Astrocyte of the spinal cord (primary cell): ENCODE measurements at regions not wholly inside any gene's neighbourhood (a gene's known extent, or its start where the extent isn't known, plus 50 kb on each side); places are given as distances from the start of the nearest gene placed in this dataset.

ENCODE experiments used
- DNase-seq: peaks from one replicate; pipeline ENCODE4 v3.0.0; 2011; ENCODE audit warnings: low read depth, low spot score
- H3K4me3 ChIP-seq: 2 replicates; pipeline ENCODE4 v1.5.1; 2011; ENCODE audit warnings: low read depth, mild to moderate bottlenecking, low read length, moderate library complexity
- CTCF ChIP-seq: IDR thresholded peaks from 2 replicates; pipeline ENCODE4 v1.5.1; 2012; ENCODE audit warnings: low read depth, mild to moderate bottlenecking, low read length, inconsistent platforms
- in situ Hi-C: cut with HindIII; loops from 2 replicates; pipeline ENCODE4 v1.10.0; 2017; ENCODE audit warnings: low sequenced_read_pairs

DNA sequence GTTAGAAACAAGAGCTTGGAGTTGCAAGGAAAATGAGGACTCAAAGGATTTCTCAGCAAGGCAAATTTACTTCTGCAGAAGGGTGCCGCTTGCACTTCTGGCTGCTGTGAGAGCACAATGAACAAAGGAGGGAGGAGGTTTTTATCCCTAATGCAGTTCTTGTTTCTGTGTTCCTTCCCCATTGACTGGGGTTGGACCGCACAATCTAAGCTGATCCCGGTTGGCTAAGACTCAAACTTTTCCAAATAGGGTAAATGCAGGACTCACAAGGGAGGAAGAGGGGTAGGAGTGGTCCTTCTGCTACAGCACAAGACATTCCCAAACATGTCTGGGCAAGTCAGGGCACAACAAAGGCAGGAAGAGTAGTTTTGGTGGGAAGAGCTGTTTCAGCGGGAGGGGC, 249.6 kb upstream of the MOCS1 start:
- no peak overlapping the region for H3K4me3 ChIP-seq

DNA sequence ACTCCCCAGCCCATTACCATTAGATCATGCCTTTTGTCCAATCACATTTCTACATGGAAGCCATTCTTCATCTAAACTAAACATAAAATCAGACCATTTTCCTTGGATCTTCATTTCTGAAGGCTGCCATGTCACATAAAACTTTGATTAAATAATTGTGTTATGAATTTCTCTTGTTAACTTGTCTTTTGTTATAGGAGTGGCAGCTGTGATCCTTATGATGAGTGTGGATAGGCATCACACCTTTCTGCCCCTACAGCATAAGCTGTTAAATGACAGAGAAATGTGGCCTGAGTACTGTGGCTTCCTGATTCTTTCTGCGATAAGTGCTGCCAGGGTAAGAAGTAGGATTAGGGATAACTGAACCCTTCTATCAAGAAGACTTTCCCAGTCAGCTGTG, 247.1 kb upstream of the MOCS1 start:
- in situ Hi-C loops = no loop called here

More for the DNA sequence above, 249.6 kb upstream of the MOCS1 start:
- in situ Hi-C loops = no loop called here
- no peak for TF ChIP-seq CTCF
- DNase-seq = no peak

GRCh38 chr6:40180271-40180670, 246.0 kb upstream of the MOCS1 start:
- no peak for TF ChIP-seq CTCF
- in situ Hi-C loops = no loop called here
- DNase-seq = no peak

More for the DNA sequence above, 247.1 kb upstream of the MOCS1 start:
- DNase-seq = no peak
- H3K4me3 ChIP-seq = no peak overlapping the region
- no peak for TF ChIP-seq CTCF

DNA sequence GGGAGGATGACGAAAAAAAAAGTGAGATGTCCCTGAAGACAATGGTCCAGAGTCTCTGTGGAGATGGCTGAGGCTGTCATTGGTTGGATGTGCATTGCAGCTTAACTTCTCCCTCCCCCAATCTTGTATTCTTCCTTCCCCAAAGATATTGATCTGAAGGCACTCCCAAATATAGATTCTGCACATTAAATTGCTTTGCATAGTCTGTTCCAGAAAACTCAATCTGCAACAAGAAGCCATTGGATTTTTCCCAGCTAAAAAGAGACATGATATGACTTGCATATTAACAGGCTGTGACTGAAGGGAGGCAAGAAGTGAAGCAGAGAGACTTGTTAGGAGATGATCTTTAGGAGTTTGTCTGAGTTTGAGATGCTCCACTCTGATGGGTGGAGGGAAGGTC, 245.2 kb upstream of the MOCS1 start:
- DNase-seq = no peak
- in situ Hi-C loops = no loop called here
- no peak for TF ChIP-seq CTCF
- H3K4me3 ChIP-seq = no peak overlapping the region

More at GRCh38 chr6:40180271-40180670, 246.0 kb upstream of the MOCS1 start:
- no peak overlapping the region for H3K4me3 ChIP-seq

DNA sequence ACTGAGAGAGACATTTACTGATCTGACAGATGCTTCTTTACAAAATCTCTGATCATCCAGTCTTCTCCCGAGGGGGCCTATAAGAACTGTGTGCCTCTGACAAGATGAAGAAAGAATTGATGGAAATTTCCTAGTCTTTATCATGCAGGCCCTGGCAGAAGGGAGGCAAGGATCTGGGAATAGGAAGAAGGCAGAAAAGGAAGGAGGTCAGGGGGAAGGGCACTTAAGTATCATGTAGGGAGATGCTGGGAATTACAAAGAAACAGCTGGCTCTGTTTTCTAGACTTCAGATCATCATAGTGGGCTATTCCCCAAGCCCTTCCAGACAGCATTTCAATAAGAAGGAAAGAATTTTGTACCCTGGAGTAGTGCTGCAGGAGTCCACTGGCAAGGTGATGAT, 243.3 kb upstream of the MOCS1 start:
- no peak for DNase-seq
- TF ChIP-seq CTCF = no peak
- in situ Hi-C loops = no loop called here
- no peak overlapping the region for H3K4me3 ChIP-seq

- in situ Hi-C loops = no loop called here
- TF ChIP-seq CTCF = no peak
- H3K4me3 ChIP-seq = no peak overlapping the region
- no peak for DNase-seq
Observed at GRCh38 chr6:40176152-40176551, 241.9 kb upstream of the MOCS1 start.

GRCh38 chr6:40172272-40172671, 238.0 kb upstream of the MOCS1 start:
- no peak for DNase-seq
- no peak for TF ChIP-seq CTCF
- in situ Hi-C loops = no loop called here

More at GRCh38 chr6:40172272-40172671, 238.0 kb upstream of the MOCS1 start:
- H3K4me3 ChIP-seq = no peak overlapping the region
